Mucosa of descending colon (tissue), 3 donors: ENCODE measurements at regions not wholly inside any gene's neighbourhood (a gene's known extent, or its start where the extent isn't known, plus 50 kb on each side); places are given as distances from the start of the nearest gene placed in this dataset.

Experiments used
- ATAC-seq: fragments of 200-7000 bp; cut with Tn5 transposase; one replicate; pipeline ENCODE4 v1.9.1; 2020; ENCODE audit warnings: mild to moderate bottlenecking, moderate library complexity
- DNase-seq, 3 donors: peaks; one replicate each; pipeline ENCODE4 v3.0.0-alpha.2; 2020
- H3K36me3 ChIP-seq: fragments of 200-600 bp; one replicate; pipeline ENCODE4 v1.8.0; 2021; ENCODE audit warnings: low read depth, mild to moderate bottlenecking
- H3K4me1 ChIP-seq: fragments of 200-600 bp; one replicate; pipeline ENCODE4 v1.8.0; 2021; ENCODE audit warnings: low read depth, mild to moderate bottlenecking
- H3K4me3 ChIP-seq: fragments of 200-600 bp; one replicate; pipeline ENCODE4 v1.8.0; 2021; ENCODE audit warnings: mild to moderate bottlenecking
- H3K9me3 ChIP-seq: fragments of 200-600 bp; one replicate; pipeline ENCODE4 v1.8.0; 2021; ENCODE audit warnings: mild to moderate bottlenecking
- CTCF ChIP-seq: fragments of 200-600 bp; IDR thresholded peaks from one replicate; pipeline ENCODE4 v1.8.0; 2022; ENCODE audit warnings: antibody characterized with exemption, mild to moderate bottlenecking
- intact Hi-C, 2 donors: fragments of 100-400 bp; cut with DNase I in 1 of 2; cut with micrococcal nuclease in 1 of 2; formaldehyde crosslinking; loops; one replicate each; pipeline versions ENCODE4 v1.11.0 to v1.11.1; 2022; cut with DNase I, micrococcal nuclease
- donor health status: DM: no; HTN: no; CAD: no; lungs with moderate emphysema.
- donor health status: DM: no; HTN: no; CAD: no.
- donor health status: DM: no; HTN: yes; CAD: no.

DNA sequence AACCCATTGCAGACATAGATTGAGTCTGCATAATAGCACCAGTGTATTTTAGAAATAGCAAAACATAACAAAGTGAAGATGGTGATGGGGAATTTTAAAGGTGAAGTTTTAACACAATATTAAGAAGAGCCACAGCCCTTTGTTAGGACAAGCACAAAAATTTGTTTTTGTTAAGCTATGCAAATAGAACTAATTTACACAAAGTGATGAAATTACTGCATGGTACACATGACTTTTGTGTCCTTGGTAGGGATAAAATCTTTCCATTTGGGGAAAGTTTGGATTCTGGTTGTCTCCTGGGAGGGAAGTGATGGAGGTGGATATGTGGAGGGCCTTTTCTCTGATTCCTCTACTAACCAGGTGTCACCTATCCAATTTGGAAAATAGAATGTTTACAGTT lies 50.4 kb upstream of the MTNR1B start:
- H3K36me3 ChIP-seq: no peaks in the 10 kb centered on the region
- H3K4me1 ChIP-seq: no peaks in the 10 kb centered on the region
- TF ChIP-seq CTCF: no peak
- H3K9me3 ChIP-seq: no peaks in the 10 kb centered on the region
- intact Hi-C loops: no loop called here
- ATAC-seq (no peak), DNase-seq (no peak)
- H3K4me3 ChIP-seq: no peak overlapping the region
